ENCODE measurements at regions not wholly inside any gene's neighbourhood (a gene's known extent, or its start where the extent isn't known, plus 50 kb on each side); places are given as distances from the start of the nearest gene placed in this dataset.

DNA sequence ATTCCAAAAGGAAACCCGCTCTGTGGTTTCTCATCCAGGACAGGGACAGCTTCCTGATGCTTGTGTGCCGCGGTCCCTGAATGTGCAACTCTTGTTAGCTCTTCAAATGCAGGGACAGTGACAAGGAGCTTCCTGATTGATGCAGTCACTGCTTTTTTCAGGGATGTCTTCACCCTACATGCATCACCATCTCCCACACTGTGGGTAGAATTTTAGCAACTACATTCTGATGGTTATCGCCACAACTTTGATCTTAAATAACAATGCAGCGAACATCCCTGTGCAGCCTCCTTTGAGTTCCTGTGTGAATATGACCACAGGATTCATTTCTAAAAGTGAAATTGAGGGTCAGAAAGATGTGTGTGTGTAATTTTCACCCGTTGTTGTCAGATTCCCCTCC, 115.0 kb downstream of the GGTLC2 start:
- no peak overlapping the region for H3K4me3 Mint-ChIP-seq
- peaks cover 81% of the 10 kb centered on the region for H3K27me3 Mint-ChIP-seq (ENCODE audit: low read depth)
- no peaks in the 10 kb centered on the region for H3K36me3 Mint-ChIP-seq (ENCODE audit: low read depth)
- no peak overlapping the region for H3K27ac Mint-ChIP-seq (ENCODE audit: unreplicated experiment)
- TF ChIP-seq CTCF (conservative IDR thresholded peaks at IDR 0.05) = no peak
- H3K4me1 Mint-ChIP-seq = no peaks in the 10 kb centered on the region
- no peak for DNase-seq (ENCODE audit: low read depth, low spot score)
- H3K9me3 Mint-ChIP-seq = no peaks in the 10 kb centered on the region

- no peak for TF ChIP-seq CTCF (conservative IDR thresholded peaks at IDR 0.05)
- no peak overlapping the region for H3K27ac Mint-ChIP-seq (ENCODE audit: unreplicated experiment)
- no peaks in the 10 kb centered on the region for H3K9me3 Mint-ChIP-seq
- H3K27me3 Mint-ChIP-seq (ENCODE audit: low read depth) = peaks cover 83% of the 10 kb centered on the region
- DNase-seq (ENCODE audit: low read depth, low spot score) = no peak
- H3K36me3 Mint-ChIP-seq (ENCODE audit: low read depth) = no peaks in the 10 kb centered on the region
- H3K4me3 Mint-ChIP-seq = no peak overlapping the region
- H3K4me1 Mint-ChIP-seq = no peaks in the 10 kb centered on the region
These were observed 115.6 kb downstream of the GGTLC2 start for GRCh38 chr22:22759889-22760546.

DNA sequence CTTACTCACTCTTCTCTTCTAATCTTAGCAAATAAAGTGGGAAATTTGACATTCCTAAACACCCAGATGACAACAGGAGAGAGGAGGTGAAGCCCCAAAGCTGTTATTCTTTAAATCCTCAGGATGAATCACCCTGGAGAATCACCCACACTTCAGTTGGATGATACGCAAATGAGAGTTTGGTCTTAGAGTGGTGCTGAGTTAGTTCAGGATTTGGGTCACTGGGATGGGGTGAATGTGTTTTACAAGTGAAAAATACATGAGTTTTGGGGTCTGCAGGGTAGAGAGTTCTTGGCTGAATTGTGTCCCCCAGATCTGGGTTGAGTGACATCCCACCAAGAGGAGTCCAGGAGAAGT, 117.2 kb downstream of the GGTLC2 start:
- Mint-ChIP-seq H3K27me3 (ENCODE audit: low read depth) (peaks cover 79% of the 10 kb centered on the region), H3K9me3 (no peaks in the 10 kb centered on the region), H3K36me3 (ENCODE audit: low read depth) (no peaks in the 10 kb centered on the region), H3K4me3 (no peak overlapping the region), H3K27ac (ENCODE audit: unreplicated experiment) (no peak overlapping the region), H3K4me1 (no peaks in the 10 kb centered on the region)
- no peak for TF ChIP-seq CTCF (conservative IDR thresholded peaks at IDR 0.05)
- DNase-seq (ENCODE audit: low read depth, low spot score) = no peak

- no peak for DNase-seq (ENCODE audit: low read depth, low spot score)
- no peaks in the 10 kb centered on the region for H3K36me3 Mint-ChIP-seq (ENCODE audit: low read depth)
- no peaks in the 10 kb centered on the region for H3K4me1 Mint-ChIP-seq
- no peak overlapping the region for H3K27ac Mint-ChIP-seq (ENCODE audit: unreplicated experiment)
- TF ChIP-seq CTCF (conservative IDR thresholded peaks at IDR 0.05) = no peak
- no peaks in the 10 kb centered on the region for H3K9me3 Mint-ChIP-seq
- peaks cover 79% of the 10 kb centered on the region for H3K27me3 Mint-ChIP-seq (ENCODE audit: low read depth)
- no peak overlapping the region for H3K4me3 Mint-ChIP-seq
These were observed 117.8 kb downstream of the GGTLC2 start for GRCh38 chr22:22761963-22762772.

GRCh38 chr22:22763512-22763911, 119.1 kb downstream of the GGTLC2 start:
- H3K36me3 Mint-ChIP-seq (ENCODE audit: low read depth) = no peaks in the 10 kb centered on the region
- DNase-seq (ENCODE audit: low read depth, low spot score) = no peak
- H3K4me3 Mint-ChIP-seq = no peak overlapping the region
- H3K4me1 Mint-ChIP-seq = no peaks in the 10 kb centered on the region
- H3K27me3 Mint-ChIP-seq (ENCODE audit: low read depth) = peaks cover 84% of the 10 kb centered on the region
- no peak overlapping the region for H3K27ac Mint-ChIP-seq (ENCODE audit: unreplicated experiment)
- TF ChIP-seq CTCF (conservative IDR thresholded peaks at IDR 0.05) = no peak
- H3K9me3 Mint-ChIP-seq = no peaks in the 10 kb centered on the region

Measured in neural crest cell (in vitro differentiated cells).